ENCODE measurements at regions not wholly inside any gene's neighbourhood (a gene's known extent, or its start where the extent isn't known, plus 50 kb on each side); places are given as distances from the start of the nearest gene placed in this dataset.

DNA sequence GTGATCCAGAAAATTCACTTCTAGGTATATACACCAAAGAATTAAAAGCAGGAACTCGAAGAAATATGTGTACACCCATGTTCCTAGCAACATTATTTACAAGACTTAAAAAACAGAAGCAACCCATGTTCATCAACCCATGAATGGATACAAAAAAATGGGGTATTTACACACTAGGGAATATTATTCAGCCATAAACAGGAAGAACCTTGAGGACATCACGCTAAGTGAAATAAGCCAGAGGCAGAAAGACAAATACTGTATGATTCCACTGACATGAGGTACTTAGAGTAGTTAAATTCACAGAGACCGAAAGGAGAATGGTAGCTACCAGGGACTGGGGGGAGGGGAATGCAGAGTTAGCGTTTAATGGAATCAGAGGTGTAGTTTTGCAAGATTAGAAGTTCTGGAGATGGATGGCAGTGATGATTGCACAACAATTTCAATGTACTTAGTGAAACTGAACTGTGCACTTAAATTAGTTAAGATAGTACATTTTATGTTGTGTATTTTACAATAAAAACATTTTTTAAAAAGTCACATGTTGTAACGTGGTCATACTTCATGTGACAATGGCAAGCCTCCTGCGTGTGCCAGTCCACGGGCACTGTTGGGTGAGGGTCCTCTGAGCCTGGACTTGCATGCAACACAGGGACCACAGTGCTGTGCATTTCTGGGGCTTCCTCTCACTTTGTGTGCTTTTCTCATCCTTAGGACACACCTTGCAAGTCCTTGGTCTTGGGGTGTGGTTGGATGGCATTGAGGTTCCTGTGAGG is 206.1 kb upstream of the HDAC4 start:
- intact Hi-C loops (cut with micrococcal nuclease): no loop called here
- Histone ChIP-seq H3K4me1 (replicated peaks in 1 of 2; ENCODE audit: control insufficient read depth in 2 of 2, insufficient read depth in 2 of 2, low read length in 2 of 2) (no peaks in the 10 kb centered on the region), H3K27me3 (ENCODE audit: control insufficient read depth in 2 of 2, insufficient read depth in 2 of 2, low read length in 2 of 2) (peaks cover 0 to 60% of the 10 kb centered on the region in 2 experiments; a peak in 3 of 5 replicates), H3K79me2 (ENCODE audit: control insufficient read depth, insufficient read depth, low read length) (no peaks in the 10 kb centered on the region), H3K9me1 (ENCODE audit: control insufficient read depth, insufficient read depth, low read length) (no peaks in the 10 kb centered on the region), H4K20me1 (replicated peaks; ENCODE audit: control insufficient read depth, insufficient read depth, low read length) (no peaks in the 10 kb centered on the region), H3K4me3 (no peak overlapping the region), H2AFZ (ENCODE audit: low read depth, low read length) (no peak overlapping the region), H3K9me3 (replicated peaks; ENCODE audit: control insufficient read depth, insufficient read depth, low read depth, low read length) (no peaks in the 10 kb centered on the region), H3K9ac (ENCODE audit: insufficient read depth in 1 of 2, low read depth in 2 of 2, low read length in 2 of 2) (no peak overlapping the region), H3K27ac (ENCODE audit: extremely low read depth, low read depth, low read length) (no peak overlapping the region), H3K36me3 (ENCODE audit: control insufficient read depth, insufficient read depth, low read length) (no peaks in the 10 kb centered on the region), H3K4me2 (ENCODE audit: insufficient read depth, low read length) (no peak overlapping the region)
- WGBS (ENCODE audit: insufficient coverage, low coverage, missing lambda C conversion rate): 2% methylated on average over 7 of the region's 7 CpGs
- FAIRE-seq (no peak), ATAC-seq (no peak), DNase-seq (ENCODE audit: extremely low read depth in 1 of 4, low spot score in 3 of 4) (no peak)
- CTCF ChIA-PET (ENCODE audit: low intra/inter-chr PET ratio): no interaction called here
- in situ Hi-C loops (cut with MboI): no loop called here
- POLR2A ChIA-PET: interaction anchor here (0.6 kb wide), 1 partner anchor 204 kb away, joined by 3 read pairs; no protein-coding TSS in a partner anchor
- BruUV-seq (replicated peaks): no TSS peak
- no peak for TF ChIP-seq ZNF586 (CRISPR knock-in tag; conservative IDR thresholded peaks at IDR 0.05)
- no peak for TF ChIP-seq ETV6 (IDR thresholded peaks at IDR 0.05; ENCODE audit: borderline replicate concordance in 1 of 2, low read depth in 2 of 2, low read length in 1 of 2)
- no peak for TF ChIP-seq ETV6 (CRISPR knock-in tag; IDR thresholded peaks at IDR 0.05; ENCODE audit: borderline replicate concordance)
- TF ChIP-seq, protein P1, sequence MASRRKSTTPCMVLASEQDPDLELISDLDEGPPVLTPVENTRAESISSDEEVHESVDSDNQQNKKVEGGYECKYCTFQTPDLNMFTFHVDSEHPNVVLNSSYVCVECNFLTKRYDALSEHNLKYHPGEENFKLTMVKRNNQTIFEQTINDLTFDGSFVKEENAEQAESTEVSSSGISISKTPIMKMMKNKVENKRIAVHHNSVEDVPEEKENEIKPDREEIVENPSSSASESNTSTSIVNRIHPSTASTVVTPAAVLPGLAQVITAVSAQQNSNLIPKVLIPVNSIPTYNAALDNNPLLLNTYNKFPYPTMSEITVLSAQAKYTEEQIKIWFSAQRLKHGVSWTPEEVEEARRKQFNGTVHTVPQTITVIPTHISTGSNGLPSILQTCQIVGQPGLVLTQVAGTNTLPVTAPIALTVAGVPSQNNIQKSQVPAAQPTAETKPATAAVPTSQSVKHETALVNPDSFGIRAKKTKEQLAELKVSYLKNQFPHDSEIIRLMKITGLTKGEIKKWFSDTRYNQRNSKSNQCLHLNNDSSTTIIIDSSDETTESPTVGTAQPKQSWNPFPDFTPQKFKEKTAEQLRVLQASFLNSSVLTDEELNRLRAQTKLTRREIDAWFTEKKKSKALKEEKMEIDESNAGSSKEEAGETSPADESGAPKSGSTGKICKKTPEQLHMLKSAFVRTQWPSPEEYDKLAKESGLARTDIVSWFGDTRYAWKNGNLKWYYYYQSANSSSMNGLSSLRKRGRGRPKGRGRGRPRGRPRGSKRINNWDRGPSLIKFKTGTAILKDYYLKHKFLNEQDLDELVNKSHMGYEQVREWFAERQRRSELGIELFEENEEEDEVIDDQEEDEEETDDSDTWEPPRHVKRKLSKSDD (conservative IDR thresholded peaks at IDR 0.05; ENCODE audit: low read length): no peak
- TF ChIP-seq CBX1 (IDR thresholded peaks at IDR 0.05; ENCODE audit: low read depth): no peak
- TF ChIP-seq CEBPB (tag; IDR thresholded peaks at IDR 0.05): peak; percentile 53
- no peak for TF ChIP-seq CEBPG (CRISPR knock-in tag; IDR thresholded peaks at IDR 0.05)
- TF ChIP-seq CEBPG (tag; conservative IDR thresholded peaks at IDR 0.05 in 1 of 2, IDR thresholded peaks at IDR 0.05 in 1 of 2): peak in 1 of 2 experiments; percentile 11; a peak in 1 of 4 replicates
- TF ChIP-seq, protein P2, sequence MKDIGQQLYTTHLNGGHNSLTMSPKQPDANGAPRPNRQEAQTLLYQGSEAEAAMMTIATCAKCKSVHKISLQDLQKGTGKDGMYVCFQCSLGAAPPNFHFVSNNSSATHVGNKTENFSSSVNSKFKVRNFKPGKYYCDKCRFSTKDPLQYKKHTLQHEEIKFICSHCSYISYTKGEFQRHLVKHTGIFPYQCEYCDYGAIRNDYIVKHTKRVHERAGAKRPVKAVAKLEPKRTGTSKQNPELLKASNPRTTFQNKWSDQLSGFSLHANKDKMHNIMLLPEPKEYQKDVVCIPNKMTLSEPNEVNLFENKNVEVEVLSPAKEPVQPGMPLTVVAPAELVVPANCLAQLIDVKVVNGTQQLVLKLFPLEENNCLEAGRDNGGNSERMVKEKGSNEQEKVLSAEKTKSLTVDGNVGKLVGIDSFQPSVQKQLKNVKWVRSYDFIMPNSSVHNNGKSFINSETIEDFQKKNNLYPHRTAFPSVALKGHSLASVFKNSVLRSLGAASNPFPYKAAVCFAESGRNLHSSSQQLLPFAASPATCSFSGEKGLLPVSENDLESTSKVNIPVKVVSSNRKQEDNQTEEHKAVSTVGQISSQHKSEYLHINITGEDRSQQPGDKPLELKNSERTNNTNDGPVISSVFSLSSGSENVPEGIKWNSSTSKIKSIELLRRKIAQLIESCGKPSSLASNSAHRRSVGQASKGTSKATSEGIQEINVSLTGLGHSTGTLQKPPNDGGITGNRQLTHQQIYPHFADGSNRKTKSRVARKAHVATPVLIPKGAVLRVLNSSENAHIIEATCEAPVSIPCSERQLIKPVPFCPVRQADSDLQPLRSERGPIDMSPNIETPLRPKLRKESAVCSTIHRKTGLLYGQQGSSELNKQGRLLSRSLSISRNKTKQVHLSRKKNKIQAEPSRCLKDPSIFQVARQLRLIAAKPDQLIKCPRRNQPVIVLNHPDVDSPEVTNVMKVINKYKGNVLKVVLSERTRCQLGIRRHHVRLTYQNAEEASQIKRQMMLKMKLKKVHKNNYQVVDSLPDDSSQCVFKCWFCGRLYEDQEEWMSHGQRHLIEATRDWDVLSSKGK (CRISPR knock-in tag; IDR thresholded peaks at IDR 0.05): no peak
- no peak for TF ChIP-seq NUFIP1 (IDR thresholded peaks at IDR 0.05; ENCODE audit: partially characterized antibody)
- no peak for TF ChIP-seq DMBX1 (CRISPR knock-in tag; IDR thresholded peaks at IDR 0.05; ENCODE audit: borderline replicate concordance)
- TF ChIP-seq NCOA4 (IDR thresholded peaks at IDR 0.05; ENCODE audit: partially characterized antibody): no peak
